ENCODE measurements at regions not wholly inside any gene's neighbourhood (a gene's known extent, or its start where the extent isn't known, plus 50 kb on each side); places are given as distances from the start of the nearest gene placed in this dataset.
"Not testable (repeated sequence)": the region's sequence is repeated elsewhere in the genome, so short reads cannot be mapped to it uniquely, and the experiment has no call there.

DNA sequence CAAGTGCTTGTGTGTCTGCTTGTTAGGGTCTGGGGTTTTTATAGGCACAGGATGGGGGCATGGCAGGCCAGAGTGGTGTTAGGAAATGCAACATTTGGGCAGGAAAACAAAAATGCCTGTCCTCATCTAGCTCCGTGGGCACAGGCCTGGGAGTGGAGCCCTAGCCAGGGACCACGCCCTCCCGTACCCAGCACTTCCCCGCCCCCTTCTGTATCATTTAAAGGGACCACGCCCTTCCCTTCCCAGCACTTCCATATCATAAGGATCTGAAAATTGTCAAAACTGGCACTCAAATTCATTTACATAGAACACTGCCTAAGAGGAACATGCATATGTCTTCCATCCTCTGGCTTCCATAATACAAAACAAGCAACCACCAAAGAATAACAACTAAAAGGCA is 185.8 kb downstream of the B3GLCT start:
- Histone ChIP-seq H3K9ac (no peak overlapping the region), H3K9me3 (ENCODE audit: control insufficient read depth, low read length) (no peaks in the 10 kb centered on the region), H3K27ac (no peak overlapping the region), H3K4me3 (ENCODE audit: low read depth, low read length) (no peak overlapping the region), H3K36me3 (ENCODE audit: control insufficient read depth, insufficient read depth, low read length) (no peaks in the 10 kb centered on the region), H3K27me3 (ENCODE audit: control insufficient read depth, insufficient read depth, low read length) (no peaks in the 10 kb centered on the region), H3K79me2 (no peaks in the 10 kb centered on the region), H3K4me2 (ENCODE audit: low read length) (no peak overlapping the region), H2AFZ (no peak overlapping the region), H3K4me1 (no peaks in the 10 kb centered on the region)
- TF ChIP-seq, protein P1, sequence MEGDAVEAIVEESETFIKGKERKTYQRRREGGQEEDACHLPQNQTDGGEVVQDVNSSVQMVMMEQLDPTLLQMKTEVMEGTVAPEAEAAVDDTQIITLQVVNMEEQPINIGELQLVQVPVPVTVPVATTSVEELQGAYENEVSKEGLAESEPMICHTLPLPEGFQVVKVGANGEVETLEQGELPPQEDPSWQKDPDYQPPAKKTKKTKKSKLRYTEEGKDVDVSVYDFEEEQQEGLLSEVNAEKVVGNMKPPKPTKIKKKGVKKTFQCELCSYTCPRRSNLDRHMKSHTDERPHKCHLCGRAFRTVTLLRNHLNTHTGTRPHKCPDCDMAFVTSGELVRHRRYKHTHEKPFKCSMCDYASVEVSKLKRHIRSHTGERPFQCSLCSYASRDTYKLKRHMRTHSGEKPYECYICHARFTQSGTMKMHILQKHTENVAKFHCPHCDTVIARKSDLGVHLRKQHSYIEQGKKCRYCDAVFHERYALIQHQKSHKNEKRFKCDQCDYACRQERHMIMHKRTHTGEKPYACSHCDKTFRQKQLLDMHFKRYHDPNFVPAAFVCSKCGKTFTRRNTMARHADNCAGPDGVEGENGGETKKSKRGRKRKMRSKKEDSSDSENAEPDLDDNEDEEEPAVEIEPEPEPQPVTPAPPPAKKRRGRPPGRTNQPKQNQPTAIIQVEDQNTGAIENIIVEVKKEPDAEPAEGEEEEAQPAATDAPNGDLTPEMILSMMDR (IDR thresholded peaks at IDR 0.05): no peak

- Histone ChIP-seq H2AFZ (no peak overlapping the region), H3K79me2 (no peaks in the 10 kb centered on the region), H3K9me3 (ENCODE audit: control insufficient read depth, low read length) (no peaks in the 10 kb centered on the region), H3K4me2 (ENCODE audit: low read length) (no peak overlapping the region), H3K27ac (no peak overlapping the region), H3K4me3 (ENCODE audit: low read depth, low read length) (no peak overlapping the region), H3K4me1 (no peaks in the 10 kb centered on the region), H3K27me3 (ENCODE audit: control insufficient read depth, insufficient read depth, low read length) (no peaks in the 10 kb centered on the region), H3K9ac (no peak overlapping the region), H3K36me3 (ENCODE audit: control insufficient read depth, insufficient read depth, low read length) (no peaks in the 10 kb centered on the region)
- TF ChIP-seq, protein P1 (IDR thresholded peaks at IDR 0.05): no peak
Measured at GRCh38 chr13:31394506-31394905, 194.7 kb downstream of the B3GLCT start.

DNA sequence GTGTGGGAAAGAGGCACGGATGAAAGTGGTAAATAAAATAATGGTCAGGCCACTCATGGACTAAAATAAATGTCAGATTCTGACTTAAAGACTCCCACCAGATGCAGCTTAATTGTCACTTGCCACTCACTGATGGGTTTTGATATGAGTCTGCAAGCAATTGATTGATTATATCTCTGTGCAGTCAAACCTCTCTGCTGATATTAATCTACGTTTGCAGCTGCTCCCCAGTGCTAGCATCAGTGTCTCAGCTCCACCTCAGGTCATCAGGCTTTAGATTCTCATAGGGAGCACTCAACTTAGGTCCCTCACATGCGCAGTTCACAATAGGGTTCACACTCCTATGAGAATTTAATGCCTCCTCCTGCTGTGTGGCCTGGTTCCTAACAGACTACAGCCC is 195.3 kb downstream of the B3GLCT start:
- Histone ChIP-seq H3K27ac (no peak overlapping the region), H3K4me3 (ENCODE audit: low read depth, low read length) (no peak overlapping the region), H3K4me1 (no peaks in the 10 kb centered on the region), H3K4me2 (ENCODE audit: low read length) (no peak overlapping the region), H3K9ac (no peak overlapping the region), H2AFZ (no peak overlapping the region), H3K36me3 (ENCODE audit: control insufficient read depth, insufficient read depth, low read length) (no peaks in the 10 kb centered on the region), H3K9me3 (ENCODE audit: control insufficient read depth, low read length) (no peaks in the 10 kb centered on the region), H3K79me2 (no peaks in the 10 kb centered on the region), H3K27me3 (ENCODE audit: control insufficient read depth, insufficient read depth, low read length) (no peaks in the 10 kb centered on the region)
- TF ChIP-seq, protein P1 (IDR thresholded peaks at IDR 0.05): no peak

DNA sequence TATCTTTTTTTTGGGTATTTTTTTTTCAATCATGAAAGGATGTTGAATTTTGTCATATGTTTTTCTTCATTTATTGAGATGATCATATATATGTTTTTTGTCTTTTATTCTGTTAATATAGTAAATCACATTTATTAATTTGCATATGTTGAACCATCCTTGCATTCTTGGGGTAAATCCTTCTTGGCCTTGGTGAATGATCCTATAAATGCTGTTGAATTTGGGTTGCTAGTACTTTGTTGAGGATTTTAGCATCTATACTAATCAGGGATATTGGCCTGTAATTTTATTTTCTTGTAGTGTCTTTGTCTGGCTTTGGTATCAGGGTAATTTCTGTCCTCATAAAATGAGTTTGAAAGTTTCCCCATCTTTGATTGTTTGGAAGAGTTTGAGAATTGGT is 199.9 kb downstream of the B3GLCT start:
- no peaks in the 10 kb centered on the region for H3K27me3 ChIP-seq (ENCODE audit: control insufficient read depth, insufficient read depth, low read length)
- H3K79me2 ChIP-seq: no peaks in the 10 kb centered on the region
- H3K4me2 ChIP-seq (ENCODE audit: low read length): no peak overlapping the region
- no peaks in the 10 kb centered on the region for H3K36me3 ChIP-seq (ENCODE audit: control insufficient read depth, insufficient read depth, low read length)
- no peak overlapping the region for H2AFZ ChIP-seq
- no peak overlapping the region for H3K9ac ChIP-seq
- H3K4me1 ChIP-seq: no peaks in the 10 kb centered on the region
- TF ChIP-seq, protein P1 (IDR thresholded peaks at IDR 0.05): no peak
- H3K9me3 ChIP-seq (ENCODE audit: control insufficient read depth, low read length): no peaks in the 10 kb centered on the region
- no peak overlapping the region for H3K27ac ChIP-seq
- no peak overlapping the region for H3K4me3 ChIP-seq (ENCODE audit: low read depth, low read length)

- H3K9ac ChIP-seq; H3K4me1 ChIP-seq; H3K4me2 ChIP-seq (ENCODE audit: low read length); H3K4me3 ChIP-seq (ENCODE audit: low read depth, low read length); H3K36me3 ChIP-seq (ENCODE audit: control insufficient read depth, insufficient read depth, low read length); H3K9me3 ChIP-seq (ENCODE audit: control insufficient read depth, low read length); H3K27me3 ChIP-seq (ENCODE audit: control insufficient read depth, insufficient read depth, low read length); H3K27ac ChIP-seq; H2AFZ ChIP-seq; H3K79me2 ChIP-seq: not testable (repeated sequence)
Measured at GRCh38 chr13:31403711-31404110, 203.9 kb downstream of the B3GLCT start.

Measured in parathyroid adenoma (tissue), 2 donors.